IgD-negative memory B cell (primary cell): ENCODE measurements at regions not wholly inside any gene's neighbourhood (a gene's known extent, or its start where the extent isn't known, plus 50 kb on each side); places are given as distances from the start of the nearest gene placed in this dataset.

ENCODE experiments used
- H3K27ac Mint-ChIP-seq, 3 donors: one replicate each; pipeline ENCODE4 v1.8.0; 2020 to 2022; ENCODE audit warnings: mild to moderate bottlenecking in 3 of 3, mixed read lengths in 3 of 3, moderate library complexity in 1 of 3
- H3K27me3 Mint-ChIP-seq: one replicate; pipeline ENCODE4 v1.8.0; 2021; ENCODE audit warnings: mixed read lengths
- H3K36me3 Mint-ChIP-seq: one replicate; pipeline ENCODE4 v1.8.0; 2020; ENCODE audit warnings: mild to moderate bottlenecking, mixed read lengths
- H3K4me1 Mint-ChIP-seq, 3 donors: one replicate each; pipeline ENCODE4 v1.8.0; 2020 to 2022; ENCODE audit warnings: mixed read lengths in 3 of 3, mild to moderate bottlenecking in 1 of 3
- H3K4me3 Mint-ChIP-seq, 4 donors: one replicate each; pipeline ENCODE4 v1.8.0; 2020 to 2022; ENCODE audit warnings: mild to moderate bottlenecking in 4 of 4, mixed read lengths in 4 of 4, moderate library complexity in 3 of 4
- H3K9me3 Mint-ChIP-seq, 3 donors: one replicate each; pipeline ENCODE4 v1.8.0; 2020 to 2021; ENCODE audit warnings: mixed read lengths in 3 of 3, mild to moderate bottlenecking in 1 of 3

DNA sequence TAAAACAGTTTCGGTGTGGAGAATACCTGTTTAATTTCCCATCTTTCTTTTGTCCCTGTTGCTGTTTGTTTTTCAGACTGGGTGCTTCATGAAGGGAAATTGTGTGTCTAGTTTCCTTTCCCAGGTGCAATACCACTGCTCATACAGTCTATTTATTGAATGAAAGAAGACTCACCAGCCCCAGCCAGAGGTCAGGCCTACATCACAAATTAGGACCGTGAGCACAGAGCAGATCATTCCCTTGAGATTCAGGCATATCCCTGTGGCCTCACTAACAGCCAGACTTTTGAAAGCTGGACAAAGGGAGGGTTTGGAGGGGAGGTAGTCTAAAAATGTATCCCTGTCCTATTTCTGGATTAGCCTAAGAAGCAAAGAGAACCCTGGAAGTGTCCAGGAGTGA, 278.9 kb downstream of the IRS1 start:
- Mint-ChIP-seq H3K36me3 (no peaks in the 10 kb centered on the region), H3K27me3 (peaks cover 3% of the 10 kb centered on the region), H3K4me3 (no peak overlapping the region), H3K4me1 (peaks cover 0 to 1% (median 0%) of the 10 kb centered on the region in 3 donors), H3K27ac (no peak overlapping the region), H3K9me3 (no peaks in the 10 kb centered on the region)

DNA sequence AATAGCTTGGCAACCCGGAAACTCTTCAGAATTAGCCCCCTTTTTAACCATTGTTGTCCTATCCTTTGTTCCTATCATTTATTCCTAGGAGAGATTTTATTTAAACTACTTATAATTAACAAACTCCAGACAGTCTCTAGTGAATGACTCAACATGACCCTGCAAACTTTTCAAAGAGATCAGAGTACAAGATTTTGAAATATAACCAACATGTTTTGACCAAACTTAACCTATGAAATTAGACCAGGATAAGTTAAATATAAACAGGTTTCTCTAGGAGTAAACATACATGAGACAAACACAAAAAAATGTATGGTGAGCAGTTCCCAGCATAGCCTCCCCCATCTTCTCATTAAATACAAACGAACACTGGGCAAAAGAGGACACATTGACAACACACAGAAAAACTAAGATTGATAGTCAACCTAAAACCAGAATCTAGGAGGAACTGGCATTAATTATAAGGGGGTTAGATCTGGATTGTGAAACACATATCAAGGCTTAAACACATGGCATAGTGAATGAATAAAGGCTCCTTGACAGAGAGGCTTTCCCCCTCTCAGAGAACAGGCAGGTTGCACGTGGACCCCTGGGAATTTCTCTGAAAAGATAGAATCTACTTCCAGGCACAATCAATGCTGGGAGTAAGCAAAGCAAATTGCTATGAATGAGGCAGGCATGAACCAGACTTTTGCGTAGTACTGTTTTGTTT, 284.1 kb downstream of the IRS1 start:
- no peaks in the 10 kb centered on the region for H3K9me3 Mint-ChIP-seq
- H3K27me3 Mint-ChIP-seq = peaks cover 5% of the 10 kb centered on the region
- H3K4me3 Mint-ChIP-seq = no peak overlapping the region
- H3K27ac Mint-ChIP-seq = no peak overlapping the region
- no peaks in the 10 kb centered on the region for H3K36me3 Mint-ChIP-seq
- H3K4me1 Mint-ChIP-seq = no peaks in the 10 kb centered on the region

DNA sequence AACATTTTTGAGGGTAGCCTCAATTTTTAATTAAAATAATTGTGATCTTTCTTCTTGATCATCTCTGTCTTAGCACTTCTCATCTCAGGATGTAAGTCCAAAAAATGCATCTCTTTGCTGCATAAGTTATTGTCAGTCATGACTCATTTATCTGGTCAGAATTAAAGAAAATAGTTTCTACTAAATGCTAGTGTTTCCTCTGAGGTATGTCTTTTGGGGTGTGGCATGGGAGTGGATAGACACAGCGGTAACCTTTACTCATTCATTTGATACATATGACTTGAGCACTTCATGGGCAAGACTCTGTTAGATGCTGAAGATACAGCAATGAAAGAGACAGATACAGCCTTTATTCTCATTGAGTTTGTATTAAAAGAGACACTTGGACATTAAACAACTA, 284.7 kb downstream of the IRS1 start:
- Mint-ChIP-seq H3K9me3 (no peaks in the 10 kb centered on the region), H3K4me3 (no peak overlapping the region), H3K36me3 (no peaks in the 10 kb centered on the region), H3K27me3 (peaks cover 5% of the 10 kb centered on the region), H3K27ac (no peak overlapping the region), H3K4me1 (no peaks in the 10 kb centered on the region)

DNA sequence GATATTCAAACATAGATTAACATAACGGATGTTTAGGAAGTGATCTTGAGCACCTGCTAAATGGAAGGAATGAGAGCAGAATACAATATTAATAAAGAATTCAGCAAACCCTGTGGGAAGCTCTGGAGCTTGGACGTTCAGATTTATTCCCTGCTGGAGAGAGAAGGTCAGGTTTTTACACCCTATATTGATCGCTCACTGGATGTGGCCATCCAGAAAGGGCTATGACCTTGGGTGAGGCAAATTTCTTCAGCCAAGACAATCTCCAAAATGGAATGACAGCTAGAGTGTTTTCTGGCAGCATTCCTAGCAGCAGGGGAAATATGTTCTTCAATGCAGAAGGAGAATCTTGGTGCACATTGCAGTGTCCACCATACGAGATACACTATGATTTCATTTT, 288.3 kb downstream of the IRS1 start:
- H3K4me1 Mint-ChIP-seq = no peaks in the 10 kb centered on the region
- no peak overlapping the region for H3K4me3 Mint-ChIP-seq
- no peaks in the 10 kb centered on the region for H3K36me3 Mint-ChIP-seq
- no peak overlapping the region for H3K27ac Mint-ChIP-seq
- H3K9me3 Mint-ChIP-seq = no peaks in the 10 kb centered on the region
- peaks cover 2% of the 10 kb centered on the region for H3K27me3 Mint-ChIP-seq

DNA sequence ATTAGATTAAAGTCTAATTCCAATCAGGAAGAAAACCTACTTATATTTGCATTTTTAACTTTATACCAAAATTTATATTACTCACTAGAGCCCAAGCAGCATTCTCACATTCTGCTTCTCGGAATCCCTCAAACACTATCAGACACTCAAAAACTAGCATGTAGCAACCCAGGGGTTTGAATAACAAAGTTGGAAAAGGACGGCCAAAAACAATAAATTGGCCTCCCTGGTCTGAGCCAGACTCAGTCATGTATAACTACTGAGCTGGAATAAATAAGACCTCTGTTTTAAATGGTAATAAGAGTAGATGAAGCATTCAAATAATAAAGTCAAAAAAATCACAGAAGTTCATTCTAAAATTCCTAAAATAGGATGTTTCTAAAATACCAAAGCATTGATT, 290.9 kb downstream of the IRS1 start:
- Mint-ChIP-seq H3K27me3 (peaks cover 2% of the 10 kb centered on the region), H3K27ac (no peak overlapping the region), H3K4me1 (no peaks in the 10 kb centered on the region), H3K36me3 (no peaks in the 10 kb centered on the region), H3K9me3 (peaks cover 0 to 2% (median 0%) of the 10 kb centered on the region in 3 donors), H3K4me3 (no peak overlapping the region)

DNA sequence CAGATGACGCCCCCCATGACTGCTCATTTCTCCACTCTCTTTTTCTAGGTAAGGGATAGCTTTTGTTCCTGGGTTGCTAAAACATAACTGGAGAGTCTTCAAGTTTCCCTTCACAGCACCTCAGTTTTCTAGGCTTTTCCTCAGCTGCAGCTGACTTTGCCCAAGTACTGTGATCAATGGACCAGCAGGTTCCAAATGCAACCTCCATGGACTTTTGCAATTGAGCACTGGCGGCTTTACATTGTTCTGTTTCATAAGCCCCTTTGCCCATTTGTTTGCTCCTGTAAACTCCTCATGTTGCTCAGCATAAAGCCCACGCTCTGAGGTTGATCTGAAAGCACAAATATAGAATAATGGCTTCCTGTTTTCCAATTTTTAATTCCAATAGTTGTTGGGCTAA, 291.6 kb downstream of the IRS1 start:
- no peaks in the 10 kb centered on the region for H3K36me3 Mint-ChIP-seq
- no peaks in the 10 kb centered on the region for H3K27me3 Mint-ChIP-seq
- no peak overlapping the region for H3K4me3 Mint-ChIP-seq
- H3K9me3 Mint-ChIP-seq = peaks cover 0 to 2% (median 0%) of the 10 kb centered on the region in 3 donors
- H3K4me1 Mint-ChIP-seq = no peaks in the 10 kb centered on the region
- no peak overlapping the region for H3K27ac Mint-ChIP-seq

DNA sequence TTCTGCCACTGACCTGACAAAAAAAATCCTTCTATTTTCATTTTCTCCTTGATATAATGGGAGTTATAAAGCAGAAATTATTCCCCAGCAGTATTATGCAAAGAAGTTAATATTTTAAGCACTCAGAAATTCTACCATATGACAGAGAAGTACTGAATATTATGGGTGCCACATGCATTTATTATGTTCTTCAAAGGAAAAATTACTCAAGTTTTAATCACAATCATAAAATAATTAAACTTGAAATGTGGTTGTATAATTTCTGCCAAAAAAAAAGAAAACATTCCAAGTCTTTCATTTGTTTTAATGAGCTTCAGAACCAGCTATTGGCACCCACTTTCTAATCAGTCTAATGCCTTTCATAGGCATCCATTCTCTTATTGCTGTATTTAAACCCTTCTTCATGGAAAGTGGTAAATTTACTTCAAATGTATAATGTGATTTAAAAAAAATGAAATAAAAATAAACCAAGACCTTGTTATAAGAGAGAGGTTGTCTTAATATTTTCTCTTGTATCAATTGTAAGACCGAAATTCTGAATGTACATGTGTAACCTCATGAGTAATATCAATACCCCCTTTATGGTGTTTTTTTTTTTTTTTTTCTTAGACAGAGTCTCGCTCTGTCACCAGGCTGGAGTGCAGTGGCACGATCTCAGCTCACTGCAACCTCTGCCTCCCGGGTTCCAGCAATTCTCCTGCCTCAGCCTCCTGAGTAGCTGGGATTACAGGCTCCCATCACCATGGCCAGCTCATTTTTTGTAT, 302.3 kb downstream of the IRS1 start:
- Mint-ChIP-seq H3K36me3 (no peaks in the 10 kb centered on the region), H3K27me3 (peaks cover 5% of the 10 kb centered on the region), H3K4me1 (peaks cover 0 to 1% (median 0%) of the 10 kb centered on the region in 3 donors), H3K27ac (no peak overlapping the region), H3K4me3 (no peak overlapping the region), H3K9me3 (peaks cover 0 to 5% (median 4%) of the 10 kb centered on the region in 3 donors)

DNA sequence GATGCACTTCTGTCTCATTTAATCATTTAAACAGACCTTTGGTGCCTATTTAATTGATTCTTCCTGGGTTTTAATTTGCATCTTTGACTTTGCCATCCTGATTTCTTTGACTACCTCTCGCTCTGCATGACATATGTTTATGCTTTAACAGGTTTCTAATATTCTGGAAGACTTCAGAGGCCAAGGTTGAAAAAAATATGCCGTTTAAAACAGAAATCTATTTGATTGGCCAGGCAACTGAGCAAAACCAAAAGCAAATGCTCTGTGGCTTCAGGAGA, 303.4 kb downstream of the IRS1 start:
- Mint-ChIP-seq H3K4me3 (no peak overlapping the region), H3K4me1 (peaks cover 0 to 1% (median 0%) of the 10 kb centered on the region in 3 donors), H3K36me3 (no peaks in the 10 kb centered on the region), H3K27ac (no peak overlapping the region), H3K27me3 (peaks cover 5% of the 10 kb centered on the region), H3K9me3 (peaks cover 0 to 2% (median 0%) of the 10 kb centered on the region in 3 donors)

DNA sequence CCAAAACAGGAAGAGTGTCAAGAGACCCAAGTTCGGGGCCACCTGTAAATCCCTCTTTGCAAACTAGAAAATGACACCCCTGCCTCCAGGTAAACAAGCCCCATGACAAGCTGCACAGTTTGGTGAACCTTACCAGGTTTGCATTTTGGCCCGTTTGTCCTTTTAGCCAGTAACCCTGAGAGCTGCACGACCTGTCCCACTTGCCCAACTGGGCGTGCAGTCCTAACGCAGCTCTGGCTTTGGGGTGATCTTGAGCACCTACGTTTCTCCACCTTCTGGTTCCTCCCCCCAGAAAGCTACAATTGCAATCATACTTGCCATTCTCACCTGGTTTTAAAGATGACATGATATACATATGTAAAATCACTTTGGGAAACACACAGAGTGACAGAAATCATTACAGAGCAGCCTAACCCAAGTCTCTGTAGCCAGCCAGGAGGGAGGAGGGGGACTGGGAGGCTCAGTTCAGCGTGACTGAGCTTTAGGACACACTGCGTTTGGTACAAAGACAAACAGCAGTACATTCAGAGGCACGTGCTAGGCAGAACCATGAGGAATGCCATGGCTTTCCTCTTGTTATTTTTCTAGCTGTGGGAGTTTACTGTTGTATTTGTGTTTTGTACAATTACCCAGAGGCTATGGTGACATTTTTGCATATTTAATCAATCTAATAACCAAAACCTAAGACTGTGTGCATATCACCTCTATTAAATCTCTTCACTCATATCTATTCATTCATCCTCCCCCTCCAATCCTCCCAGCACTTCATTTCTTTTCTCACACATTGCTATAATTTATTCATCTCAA, 304.0 kb downstream of the IRS1 start:
- Mint-ChIP-seq H3K36me3 (no peaks in the 10 kb centered on the region), H3K9me3 (peaks cover 0 to under 1% (median 0%) of the 10 kb centered on the region in 3 donors), H3K27ac (no peak overlapping the region), H3K4me1 (peaks cover 0 to 1% (median 0%) of the 10 kb centered on the region in 3 donors), H3K4me3 (no peak overlapping the region), H3K27me3 (peaks cover 4% of the 10 kb centered on the region)

DNA sequence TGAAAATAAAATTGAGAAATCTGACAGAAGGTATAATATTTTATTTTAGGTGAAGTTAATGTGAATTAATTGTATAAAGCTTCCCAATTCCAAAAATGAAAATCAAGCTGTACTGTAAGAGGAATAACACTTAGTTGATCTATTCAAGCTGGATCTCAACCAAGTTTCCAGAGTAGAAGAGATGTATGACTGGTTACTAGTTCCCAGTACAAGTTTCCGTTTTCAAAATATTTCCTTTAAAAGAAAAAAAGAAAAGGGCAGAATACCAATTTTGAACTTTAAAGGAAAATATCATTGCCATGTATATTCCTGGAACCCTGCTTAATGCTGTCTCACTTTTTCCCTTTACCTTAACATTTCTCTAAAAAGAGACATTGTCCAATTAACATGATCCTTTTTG, 308.5 kb downstream of the IRS1 start:
- Mint-ChIP-seq H3K4me3 (no peak overlapping the region), H3K27ac (no peak overlapping the region), H3K9me3 (peaks cover 0 to 2% (median 0%) of the 10 kb centered on the region in 3 donors), H3K36me3 (no peaks in the 10 kb centered on the region), H3K27me3 (peaks cover 2% of the 10 kb centered on the region), H3K4me1 (peaks cover 0 to 1% (median 0%) of the 10 kb centered on the region in 3 donors)

DNA sequence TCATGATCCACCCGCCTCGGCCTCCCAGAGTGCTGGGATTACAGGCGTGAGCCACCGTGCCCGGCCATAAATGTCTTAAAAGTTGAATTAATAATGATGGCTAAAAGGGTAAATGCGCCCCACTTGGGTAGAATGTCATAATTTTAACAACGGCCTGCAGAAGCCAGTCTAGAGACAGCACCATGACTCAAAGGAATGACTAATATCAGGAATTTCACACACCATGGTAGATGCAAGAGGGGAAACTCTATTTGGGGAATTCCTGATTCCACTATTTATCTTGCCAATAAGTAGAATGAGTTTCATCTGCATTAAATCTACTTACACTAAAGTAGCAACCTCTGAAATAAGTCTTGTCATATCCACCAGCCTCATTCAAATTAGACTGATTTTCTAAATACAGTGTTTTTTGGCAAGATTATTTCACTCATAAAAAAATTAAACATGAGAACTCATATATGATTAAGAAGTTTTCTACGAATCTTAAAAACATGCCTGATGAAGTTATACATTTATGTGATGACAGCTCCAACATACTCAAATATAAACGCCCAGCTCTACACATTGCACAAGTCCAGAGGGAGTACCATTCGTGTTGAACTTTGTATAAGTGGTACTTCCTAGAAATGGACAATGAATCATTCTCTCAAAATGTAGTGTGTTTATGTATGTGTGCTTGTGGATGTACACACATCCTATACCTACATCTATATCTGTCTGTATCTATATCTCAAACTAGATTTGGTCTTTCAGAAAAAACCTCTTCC, 309.7 kb downstream of the IRS1 start:
- Mint-ChIP-seq H3K27me3 (peaks cover 1% of the 10 kb centered on the region), H3K27ac (no peak overlapping the region), H3K9me3 (peaks cover 0 to 2% (median 0%) of the 10 kb centered on the region in 3 donors), H3K4me1 (peaks cover 0 to under 1% (median 0%) of the 10 kb centered on the region in 3 donors), H3K36me3 (no peaks in the 10 kb centered on the region), H3K4me3 (no peak overlapping the region)

DNA sequence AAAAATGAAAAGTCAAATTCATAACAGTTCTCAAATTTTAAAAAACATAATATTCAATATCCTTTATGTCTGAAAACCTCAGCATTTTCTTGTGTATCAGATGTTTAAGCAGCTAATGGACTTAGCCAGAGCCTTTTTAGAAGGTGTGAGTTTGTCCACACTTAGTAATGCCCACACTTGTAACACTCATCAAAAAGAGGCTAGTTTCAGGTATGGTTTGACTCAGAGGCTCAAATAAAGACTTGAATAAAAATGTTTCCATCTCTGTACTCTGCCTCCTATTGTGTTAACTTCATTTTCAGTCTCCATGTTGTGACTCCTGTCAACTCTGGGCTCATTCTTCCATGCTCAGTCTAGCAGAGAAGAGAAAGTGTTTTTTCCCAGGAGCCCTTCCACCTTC, 311.6 kb downstream of the IRS1 start:
- Mint-ChIP-seq H3K27ac (no peak overlapping the region), H3K4me3 (no peak overlapping the region), H3K9me3 (peaks cover 0 to 2% (median 0%) of the 10 kb centered on the region in 3 donors), H3K27me3 (peaks cover 5% of the 10 kb centered on the region), H3K36me3 (no peaks in the 10 kb centered on the region), H3K4me1 (no peaks in the 10 kb centered on the region)

DNA sequence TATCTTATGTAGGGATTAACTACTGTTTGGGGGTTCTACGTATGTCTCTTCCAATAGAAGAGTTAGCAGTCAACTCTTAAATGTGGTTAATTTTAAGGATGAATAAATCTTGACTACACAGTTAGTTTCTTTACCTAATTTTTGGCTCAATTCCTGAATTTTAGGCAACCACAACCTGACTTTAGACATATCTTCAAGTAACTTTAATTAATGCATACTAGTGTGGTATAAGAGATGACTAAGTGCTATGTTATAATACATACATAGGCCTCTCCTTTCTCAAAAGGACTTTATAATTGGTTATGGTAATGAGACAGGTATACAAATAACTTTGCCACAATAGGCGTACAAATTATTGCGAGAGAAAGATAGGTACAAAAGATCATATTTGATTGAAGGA, 312.0 kb downstream of the IRS1 start:
- H3K4me1 Mint-ChIP-seq = no peaks in the 10 kb centered on the region
- no peak overlapping the region for H3K27ac Mint-ChIP-seq
- no peaks in the 10 kb centered on the region for H3K36me3 Mint-ChIP-seq
- peaks cover 5% of the 10 kb centered on the region for H3K27me3 Mint-ChIP-seq
- H3K9me3 Mint-ChIP-seq = peaks cover 0 to 2% (median 0%) of the 10 kb centered on the region in 3 donors
- no peak overlapping the region for H3K4me3 Mint-ChIP-seq

DNA sequence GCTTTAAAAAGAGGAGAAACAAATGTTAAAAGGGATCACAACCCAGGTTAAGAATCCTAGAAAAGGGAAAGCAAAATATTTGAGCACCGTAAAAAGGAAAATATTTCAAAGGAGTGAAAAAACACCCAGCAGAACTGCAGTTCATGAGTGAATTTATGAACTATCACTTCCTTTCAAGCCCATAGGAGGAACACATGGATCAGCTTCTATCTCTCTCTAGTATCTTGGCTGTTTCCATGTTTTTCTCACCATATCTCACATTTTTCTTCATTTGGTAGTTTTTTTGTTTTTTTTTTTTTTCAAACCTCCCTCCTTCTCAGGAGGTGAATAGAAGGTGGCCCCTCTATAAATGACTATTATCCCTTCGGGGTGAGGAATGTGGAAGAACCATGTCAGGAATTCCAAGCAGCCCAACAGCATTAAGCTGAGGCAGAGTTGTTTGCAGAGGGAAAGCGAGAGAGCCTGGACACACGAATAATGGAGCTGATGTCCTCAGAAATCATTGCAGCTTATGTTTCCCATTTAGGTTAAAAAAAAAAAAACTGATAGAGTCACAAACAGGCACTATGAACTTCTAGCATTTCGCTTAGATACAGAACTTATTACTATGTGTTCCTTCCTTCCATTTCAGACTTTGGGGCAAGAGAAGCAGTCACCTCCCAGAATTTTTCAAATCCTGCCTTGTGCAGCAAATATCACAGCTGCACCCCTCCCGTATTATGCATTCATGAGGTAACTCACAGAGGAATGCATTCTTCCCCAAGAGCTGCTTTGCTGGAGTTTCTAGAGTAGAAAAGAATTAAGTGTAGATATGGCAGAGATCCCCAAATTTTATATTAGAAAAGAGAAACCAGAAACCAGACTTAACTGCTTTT, 315.6 kb downstream of the IRS1 start:
- Mint-ChIP-seq H3K4me1 (no peaks in the 10 kb centered on the region), H3K27me3 (peaks cover 5% of the 10 kb centered on the region), H3K27ac (no peak overlapping the region), H3K36me3 (no peaks in the 10 kb centered on the region), H3K9me3 (peaks cover 0 to under 1% (median 0%) of the 10 kb centered on the region in 3 donors), H3K4me3 (no peak overlapping the region)
